K562 (cell line): ENCODE measurements at regions not wholly inside any gene's neighbourhood (a gene's known extent, or its start where the extent isn't known, plus 50 kb on each side); places are given as distances from the start of the nearest gene placed in this dataset.

ENCODE experiments used
- AFF1 ChIP-seq, 2 experiments: fragments of 450-650 bp; IDR thresholded peaks; 2 replicates each; pipeline ENCODE4 v1.6.1; 2018; ENCODE audit warnings: mild to moderate bottlenecking in 2 of 2, low read depth in 1 of 2; ENCODE audit not compliant: partially characterized antibody in 2 of 2
- CUX1 ChIP-seq: fragments of 200-800 bp; sonication (Bioruptor generic); IDR thresholded peaks from 2 replicates; pipeline ENCODE4 v1.6.1; 2016; ENCODE audit warnings: missing genetic modification characterization, missing compliant biosample characterization
- ZNF764 ChIP-seq: fragments of 250-450 bp; sonication (Bioruptor Pico); IDR thresholded peaks from 2 replicates; pipeline ENCODE4 v1.4.0; 2020; ENCODE audit warnings: low read depth, mild to moderate bottlenecking, moderate library complexity

GRCh38 chr18:44035554-44035953 is 645.1 kb upstream of the SETBP1 start (continued):
- TF ChIP-seq CUX1 (no peak), ZNF764 (CRISPR knock-in tag) (no peak), AFF1 (IDR thresholded peaks at IDR 0.05; ENCODE audit: low read depth in 1 of 2, partially characterized antibody in 2 of 2) (no peak)
